K562 (cell line): ENCODE measurements at regions not wholly inside any gene's neighbourhood (a gene's known extent, or its start where the extent isn't known, plus 50 kb on each side); places are given as distances from the start of the nearest gene placed in this dataset.

Experiments used
- ATAC-seq: fragments of 200-7000 bp; cut with Tn5 transposase; 3 replicates; pipeline ENCODE4 v1.9.1; 2020; ENCODE audit warnings: moderate library complexity
- BruUV-seq: library from RNA; stranded (reverse); fragments of 400-500 nt; replicated peaks from 2 replicates; lab custom pipeline; 2021; lab: Mats Ljungman, UMichigan
- CTCF ChIA-PET: fragments of 300-600 bp; formaldehyde crosslinking; extraction: SDS; loops from one replicate; lab custom pipeline; 2021; ENCODE audit warnings: low intra/inter-chr PET ratio; lab: Yijun Ruan, JAX
- POLR2A ChIA-PET: fragments of 300-600, 350-650 bp; sonication (Branson Sonifier 250); formaldehyde crosslinking; extraction: SDS; loops from one replicate; lab custom pipeline; 2021; ENCODE audit warnings: antibody characterized with exemption, inconsistent platforms; lab: Yijun Ruan, JAX
- DNase-seq, 4 experiments: peaks; one replicate each; pipeline versions ENCODE4 v3.0.0 to v3.0.0-alpha.2; 2011 to 2018; ENCODE audit warnings: low spot score in 3 of 4, mixed read lengths in 3 of 4; ENCODE audit errors: extremely low read depth in 1 of 4
- FAIRE-seq: peaks from 2 replicates; lab custom pipeline; 2011; peaks lifted over from hg19 to GRCh38; lab: Jason Lieb, UNC
- H2AFZ ChIP-seq: 2 replicates; pipeline ENCODE4 v1.6.0; 2011; ENCODE audit warnings: low read depth, low read length, control low read depth, inconsistent platforms
- H3K27ac ChIP-seq: fragments of 200-600 bp; 3 replicates; pipeline ENCODE4 v1.8.0; 2011; ENCODE audit warnings: low read depth, mild to moderate bottlenecking, control low read depth, inconsistent platforms, low read length, moderate library complexity, mixed read lengths; ENCODE audit errors: extremely low read depth
- H3K27me3 ChIP-seq, 2 experiments: fragments of 300-600 bp in 1 of 2; 2 replicates in 1 of 2; 3 replicates in 1 of 2; pipeline versions ENCODE4 v1.6.0 to v1.8.0; 2011; ENCODE audit warnings: inconsistent platforms in 2 of 2, low read length in 2 of 2, mild to moderate bottlenecking in 1 of 2, mixed read lengths in 1 of 2, moderate library complexity in 1 of 2; ENCODE audit not compliant: control insufficient read depth in 2 of 2, insufficient read depth in 2 of 2
- H3K36me3 ChIP-seq: fragments of 300-600 bp; 3 replicates; pipeline ENCODE4 v1.8.0; 2011; ENCODE audit warnings: mild to moderate bottlenecking, low read length, inconsistent platforms; ENCODE audit not compliant: control insufficient read depth, insufficient read depth
- H3K4me1 ChIP-seq, 2 experiments: fragments of 200-600 bp in 1 of 2; replicated peaks in 1 of 2; 2 replicates in 1 of 2; 3 replicates in 1 of 2; pipeline versions ENCODE4 v1.5.1 to v1.8.0; 2011; ENCODE audit warnings: inconsistent platforms in 2 of 2, low read length in 2 of 2, mild to moderate bottlenecking in 1 of 2, mixed read lengths in 1 of 2, moderate library complexity in 1 of 2; ENCODE audit not compliant: control insufficient read depth in 2 of 2, insufficient read depth in 2 of 2
- H3K4me2 ChIP-seq: 2 replicates; pipeline ENCODE4 v1.6.1; 2011; ENCODE audit warnings: low read length, control low read depth, inconsistent platforms, mixed read lengths; ENCODE audit not compliant: insufficient read depth
- H3K4me3 ChIP-seq: fragments of 200-600 bp; sonication (generic), shearing (Covaris generic); 2 replicates; pipeline ENCODE4 v1.5.1; 2016; ENCODE audit warnings: control low read depth, inconsistent platforms
- H3K79me2 ChIP-seq: fragments of 200-600 bp; 3 replicates; pipeline ENCODE4 v1.8.0; 2011; ENCODE audit warnings: low read length, inconsistent platforms; ENCODE audit not compliant: control insufficient read depth, insufficient read depth
- H3K9ac ChIP-seq, 2 experiments: 2 replicates each; pipeline versions ENCODE4 v1.6.0 to v1.6.1; 2011; ENCODE audit warnings: low read depth in 2 of 2, low read length in 2 of 2, control low read depth in 1 of 2, inconsistent platforms in 1 of 2, mild to moderate bottlenecking in 1 of 2, mixed read lengths in 1 of 2; ENCODE audit not compliant: insufficient read depth in 1 of 2
- H3K9me1 ChIP-seq: one replicate; pipeline ENCODE4 v1.6.0; 2011; ENCODE audit warnings: inconsistent platforms, mild to moderate bottlenecking, low read length, moderate library complexity; ENCODE audit not compliant: control insufficient read depth, insufficient read depth
- H3K9me3 ChIP-seq: replicated peaks from 2 replicates; pipeline ENCODE4 v1.5.1; 2011; ENCODE audit warnings: low read depth, low read length, inconsistent platforms; ENCODE audit not compliant: control insufficient read depth, insufficient read depth
- H4K20me1 ChIP-seq: replicated peaks from 2 replicates; pipeline ENCODE4 v1.6.1; 2011; ENCODE audit warnings: low read length, inconsistent platforms, mixed read lengths; ENCODE audit not compliant: control insufficient read depth, insufficient read depth
- FOXA1 ChIP-seq: fragments of 450-650 bp; IDR thresholded peaks from 2 replicates; pipeline ENCODE4 v1.6.1; 2016; ENCODE audit warnings: mild to moderate bottlenecking, borderline replicate concordance
- KHSRP ChIP-seq: fragments of 450-650 bp; IDR thresholded peaks from 2 replicates; pipeline ENCODE4 v1.6.1; 2017
- SMAD4 ChIP-seq: fragments of 250-450 bp; sonication (Bioruptor Pico); conservative IDR thresholded peaks from 2 replicates; pipeline ENCODE4 v1.8.0; 2021; ENCODE audit warnings: inconsistent platforms, mild to moderate bottlenecking, moderate library complexity
- STAG1 ChIP-seq: sonication (generic); formaldehyde crosslinking; IDR thresholded peaks from 2 replicates; pipeline ENCODE4 v1.5.0; 2020; ENCODE audit warnings: missing genetic modification reagents, borderline replicate concordance
- ZNF124 ChIP-seq: sonication (generic); formaldehyde crosslinking; IDR thresholded peaks from 2 replicates; pipeline ENCODE4 v1.8.1; 2022; ENCODE audit warnings: missing genetic modification reagents
- in situ Hi-C: fragments of 300-500 bp; cut with MboI; formaldehyde crosslinking; loops from 4 replicates; pipeline ENCODE4 v1.15.0; 2018; ENCODE audit warnings: inconsistent platforms, mixed read lengths
- intact Hi-C: fragments of 100-400 bp; cut with micrococcal nuclease; formaldehyde crosslinking; loops from 2 replicates; pipeline ENCODE4 v1.14.2; 2022
- TF ChIP-seq, protein P1 (sequence below): fragments of 200-600 bp; sonication (generic); IDR thresholded peaks from one replicate; pipeline ENCODE4 v1.6.1; 2012; ENCODE audit warnings: mild to moderate bottlenecking, low read depth, low read length, inconsistent platforms

DNA sequence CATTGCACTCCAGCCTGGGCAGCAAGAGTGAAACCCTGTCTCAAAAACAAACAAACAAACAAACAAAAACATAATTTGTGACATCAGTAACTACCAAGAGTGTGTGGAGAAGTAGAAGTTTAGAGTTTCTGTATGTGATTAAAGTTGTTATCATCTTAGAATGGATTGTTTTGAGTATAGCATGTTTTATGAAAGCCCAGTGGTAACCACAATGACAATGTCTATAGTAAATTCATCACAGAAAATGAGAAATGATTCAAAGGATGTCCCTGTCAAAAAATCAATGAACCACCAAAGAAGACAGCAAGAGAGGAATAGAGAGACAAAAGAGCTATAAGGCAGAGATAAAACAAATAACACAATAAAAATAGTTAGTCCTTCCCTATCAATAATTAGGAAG lies 1299.2 kb downstream of the CNTNAP5 start (continued):
- TF ChIP-seq SMAD4 (CRISPR knock-in tag): no peak
- no peak for TF ChIP-seq FOXA1

DNA sequence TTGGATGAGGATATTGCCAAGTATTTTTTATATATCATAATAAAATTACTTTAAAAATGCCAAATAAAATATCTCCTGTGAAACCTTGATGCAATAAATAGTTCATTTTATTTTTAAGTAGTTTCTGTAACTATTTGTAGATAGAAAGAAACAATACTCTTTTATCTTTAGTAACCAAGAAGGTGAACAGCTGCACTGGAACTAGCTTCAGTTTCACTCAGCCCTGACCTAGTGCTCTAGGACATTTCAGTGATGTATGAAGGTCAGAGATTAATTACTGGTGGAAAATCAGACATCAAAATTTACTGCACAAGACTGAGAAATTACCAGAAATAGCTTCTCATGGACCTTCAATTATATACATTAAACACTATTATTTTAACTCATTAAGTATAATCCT lies 1305.0 kb downstream of the CNTNAP5 start:
- H3K79me2 ChIP-seq: no peaks in the 10 kb centered on the region
- no peak for DNase-seq
- no peaks in the 10 kb centered on the region for H3K36me3 ChIP-seq
- no peak overlapping the region for H3K4me2 ChIP-seq
- in situ Hi-C loops: no loop called here
- ChIA-PET POLR2A (no interaction called here), CTCF (no interaction called here)
- intact Hi-C loops: no loop called here
- no peak overlapping the region for H3K27ac ChIP-seq
- TF ChIP-seq ZNF124 (CRISPR knock-in tag): no peak
- TF ChIP-seq STAG1 (CRISPR knock-in tag): no peak
- no peak for TF ChIP-seq KHSRP
- TF ChIP-seq, protein P1, sequence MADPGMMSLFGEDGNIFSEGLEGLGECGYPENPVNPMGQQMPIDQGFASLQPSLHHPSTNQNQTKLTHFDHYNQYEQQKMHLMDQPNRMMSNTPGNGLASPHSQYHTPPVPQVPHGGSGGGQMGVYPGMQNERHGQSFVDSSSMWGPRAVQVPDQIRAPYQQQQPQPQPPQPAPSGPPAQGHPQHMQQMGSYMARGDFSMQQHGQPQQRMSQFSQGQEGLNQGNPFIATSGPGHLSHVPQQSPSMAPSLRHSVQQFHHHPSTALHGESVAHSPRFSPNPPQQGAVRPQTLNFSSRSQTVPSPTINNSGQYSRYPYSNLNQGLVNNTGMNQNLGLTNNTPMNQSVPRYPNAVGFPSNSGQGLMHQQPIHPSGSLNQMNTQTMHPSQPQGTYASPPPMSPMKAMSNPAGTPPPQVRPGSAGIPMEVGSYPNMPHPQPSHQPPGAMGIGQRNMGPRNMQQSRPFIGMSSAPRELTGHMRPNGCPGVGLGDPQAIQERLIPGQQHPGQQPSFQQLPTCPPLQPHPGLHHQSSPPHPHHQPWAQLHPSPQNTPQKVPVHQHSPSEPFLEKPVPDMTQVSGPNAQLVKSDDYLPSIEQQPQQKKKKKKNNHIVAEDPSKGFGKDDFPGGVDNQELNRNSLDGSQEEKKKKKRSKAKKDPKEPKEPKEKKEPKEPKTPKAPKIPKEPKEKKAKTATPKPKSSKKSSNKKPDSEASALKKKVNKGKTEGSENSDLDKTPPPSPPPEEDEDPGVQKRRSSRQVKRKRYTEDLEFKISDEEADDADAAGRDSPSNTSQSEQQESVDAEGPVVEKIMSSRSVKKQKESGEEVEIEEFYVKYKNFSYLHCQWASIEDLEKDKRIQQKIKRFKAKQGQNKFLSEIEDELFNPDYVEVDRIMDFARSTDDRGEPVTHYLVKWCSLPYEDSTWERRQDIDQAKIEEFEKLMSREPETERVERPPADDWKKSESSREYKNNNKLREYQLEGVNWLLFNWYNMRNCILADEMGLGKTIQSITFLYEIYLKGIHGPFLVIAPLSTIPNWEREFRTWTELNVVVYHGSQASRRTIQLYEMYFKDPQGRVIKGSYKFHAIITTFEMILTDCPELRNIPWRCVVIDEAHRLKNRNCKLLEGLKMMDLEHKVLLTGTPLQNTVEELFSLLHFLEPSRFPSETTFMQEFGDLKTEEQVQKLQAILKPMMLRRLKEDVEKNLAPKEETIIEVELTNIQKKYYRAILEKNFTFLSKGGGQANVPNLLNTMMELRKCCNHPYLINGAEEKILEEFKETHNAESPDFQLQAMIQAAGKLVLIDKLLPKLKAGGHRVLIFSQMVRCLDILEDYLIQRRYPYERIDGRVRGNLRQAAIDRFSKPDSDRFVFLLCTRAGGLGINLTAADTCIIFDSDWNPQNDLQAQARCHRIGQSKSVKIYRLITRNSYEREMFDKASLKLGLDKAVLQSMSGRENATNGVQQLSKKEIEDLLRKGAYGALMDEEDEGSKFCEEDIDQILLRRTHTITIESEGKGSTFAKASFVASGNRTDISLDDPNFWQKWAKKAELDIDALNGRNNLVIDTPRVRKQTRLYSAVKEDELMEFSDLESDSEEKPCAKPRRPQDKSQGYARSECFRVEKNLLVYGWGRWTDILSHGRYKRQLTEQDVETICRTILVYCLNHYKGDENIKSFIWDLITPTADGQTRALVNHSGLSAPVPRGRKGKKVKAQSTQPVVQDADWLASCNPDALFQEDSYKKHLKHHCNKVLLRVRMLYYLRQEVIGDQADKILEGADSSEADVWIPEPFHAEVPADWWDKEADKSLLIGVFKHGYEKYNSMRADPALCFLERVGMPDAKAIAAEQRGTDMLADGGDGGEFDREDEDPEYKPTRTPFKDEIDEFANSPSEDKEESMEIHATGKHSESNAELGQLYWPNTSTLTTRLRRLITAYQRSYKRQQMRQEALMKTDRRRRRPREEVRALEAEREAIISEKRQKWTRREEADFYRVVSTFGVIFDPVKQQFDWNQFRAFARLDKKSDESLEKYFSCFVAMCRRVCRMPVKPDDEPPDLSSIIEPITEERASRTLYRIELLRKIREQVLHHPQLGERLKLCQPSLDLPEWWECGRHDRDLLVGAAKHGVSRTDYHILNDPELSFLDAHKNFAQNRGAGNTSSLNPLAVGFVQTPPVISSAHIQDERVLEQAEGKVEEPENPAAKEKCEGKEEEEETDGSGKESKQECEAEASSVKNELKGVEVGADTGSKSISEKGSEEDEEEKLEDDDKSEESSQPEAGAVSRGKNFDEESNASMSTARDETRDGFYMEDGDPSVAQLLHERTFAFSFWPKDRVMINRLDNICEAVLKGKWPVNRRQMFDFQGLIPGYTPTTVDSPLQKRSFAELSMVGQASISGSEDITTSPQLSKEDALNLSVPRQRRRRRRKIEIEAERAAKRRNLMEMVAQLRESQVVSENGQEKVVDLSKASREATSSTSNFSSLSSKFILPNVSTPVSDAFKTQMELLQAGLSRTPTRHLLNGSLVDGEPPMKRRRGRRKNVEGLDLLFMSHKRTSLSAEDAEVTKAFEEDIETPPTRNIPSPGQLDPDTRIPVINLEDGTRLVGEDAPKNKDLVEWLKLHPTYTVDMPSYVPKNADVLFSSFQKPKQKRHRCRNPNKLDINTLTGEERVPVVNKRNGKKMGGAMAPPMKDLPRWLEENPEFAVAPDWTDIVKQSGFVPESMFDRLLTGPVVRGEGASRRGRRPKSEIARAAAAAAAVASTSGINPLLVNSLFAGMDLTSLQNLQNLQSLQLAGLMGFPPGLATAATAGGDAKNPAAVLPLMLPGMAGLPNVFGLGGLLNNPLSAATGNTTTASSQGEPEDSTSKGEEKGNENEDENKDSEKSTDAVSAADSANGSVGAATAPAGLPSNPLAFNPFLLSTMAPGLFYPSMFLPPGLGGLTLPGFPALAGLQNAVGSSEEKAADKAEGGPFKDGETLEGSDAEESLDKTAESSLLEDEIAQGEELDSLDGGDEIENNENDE: no peak
- H3K4me1 ChIP-seq: no peaks in the 10 kb centered on the region
- no peaks in the 10 kb centered on the region for H3K9me3 ChIP-seq
- no peaks in the 10 kb centered on the region for H3K27me3 ChIP-seq
- no peak for FAIRE-seq
- no peak overlapping the region for H3K4me3 ChIP-seq
- no peaks in the 10 kb centered on the region for H3K9me1 ChIP-seq
- no peaks in the 10 kb centered on the region for H4K20me1 ChIP-seq
- H3K9ac ChIP-seq: no peak overlapping the region
- no peak overlapping the region for H2AFZ ChIP-seq
- no peak for ATAC-seq
- no TSS peak for BruUV-seq
